AG08396 (cell line): ENCODE measurements at regions not wholly inside any gene's neighbourhood (a gene's known extent, or its start where the extent isn't known, plus 50 kb on each side); places are given as distances from the start of the nearest gene placed in this dataset.
A peak's percentile ranks its signal among the peaks of the same experiment; 100 is the strongest.
"Not testable (repeated sequence)": the region's sequence is repeated elsewhere in the genome, so short reads cannot be mapped to it uniquely, and the experiment has no call there.

Source experiments
- DNase-seq: peaks from one replicate; pipeline ENCODE4 v3.0.0; 2012; ENCODE audit warnings: low spot score, mixed read lengths

DNA sequence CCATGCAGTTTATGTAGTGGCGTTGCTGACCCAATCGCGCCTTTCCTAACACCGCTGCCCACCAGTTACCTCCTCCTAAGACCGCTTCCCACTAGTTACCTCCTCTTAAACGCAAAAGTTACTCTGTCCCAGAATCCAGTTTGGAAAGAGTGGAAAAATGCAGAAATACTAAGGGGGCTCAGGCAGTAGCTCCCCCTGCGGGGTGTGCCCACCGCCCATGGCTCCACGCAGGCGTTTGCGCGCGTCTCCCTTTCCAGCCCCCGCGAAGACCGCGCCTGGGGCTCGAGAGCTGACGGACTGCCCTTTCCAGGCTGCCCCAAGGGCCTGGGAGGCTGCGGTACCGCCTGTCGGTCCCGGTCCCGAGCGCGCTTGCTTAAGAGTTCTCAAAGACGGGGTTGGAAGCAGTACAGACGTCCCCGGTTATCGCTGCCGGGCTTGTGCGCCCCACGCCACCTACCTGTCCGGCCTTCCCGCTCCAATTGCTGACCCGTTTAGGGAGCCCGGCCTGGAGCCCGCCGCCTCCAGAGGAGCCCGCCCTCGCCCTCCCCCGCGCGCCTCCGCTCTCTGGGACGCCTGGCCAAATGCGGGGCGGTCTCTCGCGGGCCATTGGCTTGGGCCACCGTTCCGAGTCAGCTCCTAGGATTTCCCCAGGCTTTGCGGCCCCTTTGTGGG, 414.1 kb upstream of the ESRRG start:
- no peak for DNase-seq

DNA sequence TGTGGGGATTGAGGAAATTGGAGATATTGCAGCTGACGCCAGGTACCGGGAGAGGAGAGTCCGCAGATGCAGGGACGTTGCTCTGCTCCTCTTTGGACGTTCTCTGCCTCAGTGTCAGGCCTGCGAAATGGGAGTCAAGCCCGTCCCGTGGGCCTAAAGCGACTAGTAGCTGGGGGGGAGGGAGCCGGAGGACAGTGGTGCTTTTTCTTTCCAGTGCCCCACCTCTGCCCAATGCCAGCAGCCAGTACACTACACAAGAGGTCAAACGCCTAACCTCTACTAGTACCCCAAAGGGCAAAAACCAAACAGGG, 413.6 kb upstream of the ESRRG start:
- DNase-seq, result no peak

DNA sequence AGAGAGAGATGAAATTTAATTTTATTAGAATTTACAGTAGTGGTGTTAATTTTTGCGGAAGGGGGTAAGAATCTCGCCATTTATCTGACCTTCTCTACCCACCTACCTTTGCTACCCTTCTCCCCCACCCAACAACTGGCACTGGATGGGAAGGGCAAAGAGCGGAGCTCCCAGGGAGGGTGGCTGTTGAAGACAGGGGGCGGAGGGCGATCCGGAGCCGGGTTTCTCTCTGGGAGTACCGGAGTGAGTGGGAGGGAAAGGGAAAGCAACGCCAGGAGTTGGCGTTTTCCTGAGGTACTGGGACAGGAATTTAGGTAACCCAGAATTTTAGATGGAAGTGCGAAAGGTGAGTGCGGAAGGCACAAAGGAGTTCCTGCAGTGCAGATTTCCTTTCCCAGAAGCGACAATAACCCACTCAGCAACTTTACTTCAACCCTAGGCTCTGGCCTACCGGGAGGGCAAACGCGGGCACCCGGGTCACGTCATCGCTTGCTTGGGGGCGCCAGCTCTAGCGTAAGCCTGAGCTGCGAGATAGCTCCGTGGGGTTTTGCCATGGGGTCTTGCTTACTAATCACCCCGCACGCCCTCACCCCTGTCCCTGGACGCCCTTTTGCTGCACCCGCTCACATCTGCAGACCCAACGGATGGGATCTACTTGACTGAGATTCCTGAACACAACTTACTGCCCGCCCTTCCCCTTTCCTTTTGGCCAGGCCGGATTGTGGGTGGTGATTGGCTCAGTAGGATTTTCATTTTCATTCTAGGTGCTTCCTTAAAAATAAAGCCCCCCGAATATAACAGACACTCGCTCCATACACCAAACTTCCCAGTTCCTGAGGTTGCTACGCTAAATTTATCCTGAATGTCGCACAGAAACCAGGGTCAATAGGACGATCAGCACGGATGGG, 413.0 kb upstream of the ESRRG start:
- no peak for DNase-seq

DNA sequence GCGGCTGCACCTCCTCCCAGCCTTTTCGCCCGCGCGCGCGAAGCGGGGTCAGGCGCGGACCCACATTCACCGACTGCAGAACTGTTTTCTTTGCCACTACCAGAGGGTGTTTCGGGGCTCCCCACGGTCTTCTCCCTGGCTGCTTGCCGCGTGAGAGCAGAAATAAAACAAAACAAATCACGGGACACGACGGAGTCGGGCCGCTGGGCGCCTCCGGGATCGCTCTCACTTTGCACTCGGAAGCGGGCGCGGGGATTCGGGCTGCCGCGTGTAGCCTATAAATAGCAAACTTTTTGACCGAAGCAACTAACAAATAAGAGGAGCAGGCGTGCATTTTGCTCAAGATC, 412.3 kb upstream of the ESRRG start:
- peak; percentile 40 for DNase-seq

DNA sequence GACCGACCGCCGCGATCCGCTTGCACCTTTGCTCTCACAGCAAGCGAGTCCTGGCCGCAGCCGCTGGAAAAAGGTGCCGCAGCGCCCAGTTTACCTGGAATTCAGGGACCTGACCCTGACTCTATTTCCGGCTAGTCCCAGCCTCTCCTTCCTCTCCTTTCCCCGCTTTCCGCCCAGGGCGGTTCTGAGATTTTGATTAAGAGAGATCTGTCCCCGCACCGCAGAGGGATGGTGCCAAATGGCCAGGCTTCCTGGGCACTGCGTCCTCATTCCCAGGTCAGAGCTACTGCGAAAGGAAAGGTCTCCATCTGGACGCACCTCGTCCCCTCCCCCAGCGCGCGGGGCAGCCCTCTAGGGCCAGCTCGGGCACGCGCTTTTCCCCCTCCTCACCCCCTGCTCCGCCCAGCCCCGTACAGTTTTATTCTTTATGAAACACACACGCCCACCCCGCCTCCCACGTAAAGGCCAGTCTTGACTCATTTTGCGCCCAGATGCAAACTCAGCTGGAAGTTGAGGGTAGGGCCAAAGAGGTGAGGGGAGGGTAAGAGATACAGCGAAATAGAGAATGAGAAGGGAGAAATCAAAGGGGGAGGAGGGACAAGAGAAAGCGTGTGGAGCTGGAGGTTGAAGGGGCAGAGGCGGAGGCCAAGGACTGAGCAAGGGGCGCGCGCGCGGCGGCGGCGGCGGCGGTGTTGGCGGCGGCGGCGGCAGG, 411.8 kb upstream of the ESRRG start:
- peak; percentile 15 for DNase-seq

DNA sequence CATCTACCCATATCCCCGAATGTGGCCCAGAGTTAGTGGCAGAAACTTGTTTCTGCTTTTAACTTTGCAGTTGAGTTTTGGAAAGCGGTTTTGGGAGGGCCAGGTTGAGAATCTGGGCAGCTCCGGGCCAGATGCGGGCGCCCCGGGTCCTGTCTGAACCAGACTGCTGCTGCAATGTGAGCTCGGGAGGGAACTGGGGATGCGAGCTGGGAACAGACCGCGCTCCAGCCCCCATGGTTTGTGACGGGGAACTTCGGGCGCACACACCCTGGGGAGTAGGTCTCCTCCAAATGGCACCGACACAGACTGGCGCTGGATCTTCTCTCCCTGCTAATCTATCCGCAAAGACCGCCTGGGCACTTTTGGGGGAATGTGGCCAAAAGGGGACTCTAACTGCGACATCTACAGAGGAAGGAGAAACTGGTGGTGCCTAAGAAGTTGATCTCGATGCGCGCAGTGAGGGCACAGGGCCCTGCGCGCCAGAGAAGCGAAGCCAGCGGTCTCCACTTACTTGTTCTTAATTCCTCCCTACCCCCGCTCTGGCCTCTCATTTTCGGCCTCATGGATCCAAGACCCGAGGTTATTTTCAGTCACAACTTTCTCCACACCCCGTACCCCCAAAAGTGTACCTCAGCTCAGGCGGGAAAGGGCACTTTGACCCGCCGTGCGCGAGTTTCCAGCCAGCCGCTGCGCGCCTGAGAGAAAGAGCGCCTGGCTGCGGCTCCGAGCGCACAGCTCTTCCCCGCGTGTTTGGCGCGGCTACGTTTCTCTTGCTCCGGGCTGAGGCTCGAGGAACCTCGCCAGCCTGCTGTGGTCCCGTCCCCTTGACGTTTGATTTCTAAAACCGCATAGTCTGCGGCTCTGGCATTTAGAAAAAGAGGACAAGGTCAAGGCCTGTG, 411.0 kb upstream of the ESRRG start:
- DNase-seq, result no peak

DNA sequence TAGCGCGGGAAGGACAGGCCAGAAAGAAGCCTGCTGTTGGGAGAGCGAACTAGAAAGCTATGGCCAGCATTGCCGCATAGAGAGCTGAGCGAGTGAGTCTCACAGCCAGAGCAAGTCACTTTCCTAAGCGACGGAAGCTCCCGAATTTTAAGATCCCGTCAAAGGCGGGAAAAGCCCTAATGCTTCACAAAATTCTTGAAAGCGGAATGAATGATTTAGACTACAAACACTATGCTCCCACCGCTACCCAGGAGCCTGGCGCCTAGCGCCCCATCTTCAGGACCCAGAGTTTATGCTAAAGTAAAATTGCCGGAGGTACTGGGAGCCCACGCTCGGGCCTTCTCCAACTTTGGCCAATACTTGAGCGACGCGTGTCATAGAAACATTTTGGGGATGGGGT, 409.9 kb upstream of the ESRRG start:
- DNase-seq, result no peak

DNA sequence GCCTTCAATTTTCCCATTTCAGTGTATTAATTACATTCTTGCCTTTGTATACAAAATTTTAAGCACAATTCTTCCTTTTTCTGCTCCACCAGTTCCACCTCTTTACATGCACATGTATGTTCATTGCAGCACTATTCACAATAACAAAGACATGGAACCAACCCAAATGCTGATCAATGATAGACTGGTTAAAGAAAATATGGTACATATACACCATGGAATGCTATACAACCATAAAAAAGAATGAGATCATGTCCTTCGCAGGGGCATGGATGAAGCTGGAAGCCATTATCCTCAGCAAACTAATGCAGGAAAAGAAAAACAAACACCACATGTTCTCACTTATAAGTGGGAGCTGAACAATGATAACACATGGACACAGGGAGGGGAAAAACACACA, 400.1 kb upstream of the ESRRG start:
- not testable (repeated sequence) for DNase-seq

DNA sequence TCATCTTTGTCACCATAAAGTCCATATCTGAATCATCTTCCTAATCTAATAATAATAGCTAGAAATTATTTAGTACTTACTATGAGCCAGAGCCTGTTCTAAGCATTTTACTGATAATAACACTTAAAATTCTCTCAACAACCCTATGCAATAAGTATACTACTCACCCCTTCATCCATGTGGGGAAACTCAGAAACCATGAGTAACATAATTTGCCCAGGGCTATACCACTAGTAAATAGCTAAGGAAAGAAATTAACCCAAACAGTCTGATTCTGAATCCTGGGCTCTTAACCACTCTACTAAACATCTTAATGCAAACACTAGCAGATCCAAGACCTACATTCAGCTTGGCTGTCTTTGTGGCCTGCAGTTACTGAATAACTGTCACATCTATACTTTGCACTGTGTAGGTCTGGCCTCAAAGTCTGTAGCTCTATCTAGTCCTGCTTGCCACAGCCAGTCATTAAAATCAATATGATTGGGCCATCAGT, 394.8 kb upstream of the ESRRG start:
- DNase-seq, result no peak

DNA sequence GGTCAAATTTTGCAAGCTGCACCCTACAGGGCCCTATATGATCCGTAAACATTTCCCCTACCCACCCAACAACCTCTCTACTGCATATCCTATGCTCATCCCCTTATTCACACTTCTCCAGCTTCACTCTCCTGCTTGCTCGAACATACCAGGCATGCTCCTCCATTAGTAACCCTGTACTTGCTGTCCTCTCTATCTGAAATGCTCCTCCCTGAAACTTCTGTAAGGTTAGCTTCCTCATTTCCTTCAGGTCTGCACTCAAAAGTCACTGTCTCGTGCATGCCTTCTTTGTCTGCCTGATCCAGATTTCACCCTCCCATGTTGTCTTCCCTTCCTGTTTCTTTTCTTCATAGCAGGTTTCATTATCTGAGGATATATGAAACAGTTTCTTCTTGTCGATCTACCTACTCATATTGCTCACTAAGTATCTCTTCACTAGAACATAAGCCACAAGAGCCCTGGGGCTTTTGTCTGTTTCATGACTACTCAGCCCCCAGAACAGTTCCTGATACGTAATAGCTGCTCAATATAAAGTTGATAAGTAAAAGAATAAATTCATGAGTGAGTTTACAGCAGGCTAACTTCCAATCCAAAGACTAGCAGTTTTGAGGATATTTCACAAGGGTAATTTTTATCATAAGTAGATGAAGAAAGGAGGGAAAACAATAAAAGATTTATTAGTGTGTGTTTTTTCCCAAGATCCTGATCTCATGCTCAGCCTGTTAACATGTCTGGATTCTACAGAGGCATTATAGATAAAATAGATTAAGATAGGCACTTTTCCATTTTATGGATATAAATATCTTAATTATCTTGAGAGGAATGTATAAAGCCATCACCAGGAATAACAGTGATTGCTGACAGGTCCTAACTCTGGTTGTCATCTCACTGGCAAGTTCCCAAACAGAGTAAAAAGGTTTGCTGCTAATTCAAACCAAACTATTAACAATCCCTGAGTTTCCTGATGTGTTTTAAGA, 392.5 kb upstream of the ESRRG start:
- DNase-seq, result no peak

DNA sequence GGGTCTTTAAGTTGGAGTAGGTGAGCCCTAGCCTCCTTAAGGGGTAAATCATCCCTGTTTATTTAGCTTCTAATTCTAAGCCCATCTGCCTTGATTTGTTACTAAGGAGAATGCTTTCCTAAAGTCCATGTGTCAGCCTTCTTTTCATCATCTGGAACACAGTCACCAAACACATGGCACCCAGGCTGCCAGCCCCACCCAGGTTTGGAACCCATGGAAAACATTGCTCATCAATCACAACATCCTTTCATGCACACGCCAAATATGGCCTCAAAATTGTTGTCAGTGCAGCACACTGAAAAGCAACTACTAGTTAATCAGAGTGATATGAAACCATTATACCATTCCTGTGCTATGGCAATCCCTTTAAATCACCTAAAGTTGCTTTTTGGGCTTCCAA, 386.7 kb upstream of the ESRRG start:
- no peak for DNase-seq

DNA sequence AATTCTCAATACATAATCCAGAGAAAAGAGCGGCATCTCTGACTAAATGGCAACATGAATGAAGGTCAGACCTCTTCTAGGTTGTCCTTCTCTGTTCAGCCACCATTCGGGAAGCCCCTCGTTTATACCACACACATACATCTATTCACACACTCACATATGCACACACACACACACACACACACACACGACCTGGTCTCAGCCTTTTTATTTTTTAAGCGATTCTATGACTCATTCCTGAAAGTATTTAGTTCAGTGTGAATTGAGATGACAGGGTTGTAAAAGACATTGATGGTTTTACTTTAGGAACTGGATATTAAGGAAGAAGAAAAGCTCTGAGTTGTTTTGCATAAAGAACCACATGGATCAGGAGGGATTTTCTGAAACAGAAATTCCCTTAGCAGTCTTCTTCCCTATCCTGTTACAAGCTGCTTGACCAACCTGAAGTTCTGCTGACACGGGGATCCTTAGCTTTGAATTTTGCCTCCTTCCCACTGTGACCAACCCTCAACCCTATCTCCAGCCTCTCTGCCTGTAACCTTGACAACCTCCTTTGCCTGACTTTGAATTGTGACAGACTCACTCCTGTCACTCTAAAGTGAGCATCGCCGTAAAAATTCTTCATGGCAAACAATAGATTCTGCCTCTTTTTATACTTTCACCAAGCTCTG, 383.1 kb upstream of the ESRRG start:
- no peak for DNase-seq

DNA sequence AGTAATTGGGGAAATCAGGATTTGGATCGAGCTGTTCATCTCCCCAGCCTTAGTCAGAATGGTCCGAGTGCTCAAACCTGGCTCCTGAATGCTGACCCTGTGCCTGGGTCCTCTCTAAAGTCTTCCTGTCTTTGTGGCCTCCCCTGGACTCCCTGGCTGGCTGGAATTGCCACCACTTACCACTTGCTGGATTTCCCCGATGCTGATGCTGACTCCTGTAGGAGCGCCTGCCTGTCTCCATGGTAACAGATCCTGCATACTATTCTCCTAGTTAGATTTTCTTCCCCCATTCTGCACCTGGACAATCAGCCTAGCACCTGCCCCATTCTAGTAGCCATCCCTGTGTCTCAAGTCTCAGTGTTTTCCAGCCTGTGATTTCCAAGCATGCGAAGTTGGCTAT, 382.2 kb upstream of the ESRRG start:
- DNase-seq, result no peak

DNA sequence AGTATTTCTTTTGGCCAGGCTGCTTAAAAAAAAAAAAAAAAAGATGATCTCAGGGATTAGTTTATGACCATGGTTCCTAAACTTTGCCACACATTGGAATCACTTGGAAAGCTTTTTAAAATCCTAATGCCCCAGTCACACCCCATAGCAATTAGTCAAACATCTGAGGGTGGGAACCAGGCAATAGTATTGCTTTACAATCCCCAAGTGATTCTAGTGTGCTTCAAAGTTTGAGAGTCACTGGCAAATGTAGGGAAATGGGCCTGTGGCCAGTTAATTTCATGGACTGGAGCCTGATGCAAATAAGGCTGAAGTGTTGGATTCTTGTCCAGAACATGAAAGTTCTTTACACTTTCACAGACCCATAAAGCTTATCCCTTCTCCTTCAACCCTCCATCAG, 374.6 kb upstream of the ESRRG start:
- DNase-seq, result no peak

DNA sequence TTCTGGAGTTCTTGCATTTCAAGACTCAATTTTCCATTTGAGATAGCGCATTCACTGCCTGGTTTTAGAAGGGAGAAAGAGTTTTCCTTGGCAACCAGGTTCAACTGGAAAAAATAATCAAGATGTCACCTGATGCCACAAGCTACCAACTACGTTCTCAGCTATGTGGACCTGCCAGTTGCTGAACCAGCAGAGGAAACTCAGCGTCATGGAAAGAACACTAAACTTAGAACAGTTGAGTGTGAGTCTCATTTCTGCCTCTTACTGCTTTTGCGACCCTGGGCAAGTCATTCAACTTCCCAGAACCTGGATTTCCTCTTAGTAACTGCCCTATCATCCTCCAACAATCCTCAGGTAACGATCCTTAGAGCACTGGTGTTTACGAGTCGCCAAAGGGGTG, 373.0 kb upstream of the ESRRG start:
- DNase-seq, result no peak

DNA sequence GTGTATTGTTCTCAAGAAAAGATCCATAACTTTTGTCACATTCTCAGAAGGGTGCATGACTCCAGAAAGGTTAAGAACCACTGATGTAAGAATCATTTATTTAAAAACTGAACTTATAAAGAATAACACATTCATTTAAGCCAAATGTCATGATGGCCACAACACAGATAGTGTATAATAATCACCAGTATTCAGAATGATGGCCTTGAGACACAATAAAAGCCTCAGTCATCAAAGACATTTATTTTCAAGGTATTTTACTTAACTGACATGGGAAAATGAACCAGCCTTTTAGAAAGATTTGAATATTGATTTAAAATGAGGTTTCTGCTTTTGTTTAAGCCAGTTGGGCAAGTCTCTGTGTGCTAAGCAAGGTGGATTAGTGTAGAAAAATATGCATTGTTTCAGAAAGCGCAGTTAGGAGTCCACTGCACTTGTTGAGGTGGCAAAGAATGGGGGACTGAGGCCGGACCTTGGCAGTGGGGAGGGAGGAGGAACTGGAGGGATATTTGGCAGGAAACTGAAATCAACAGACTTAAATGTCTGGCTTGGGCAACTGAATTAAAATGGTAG, 371.9 kb upstream of the ESRRG start:
- no peak for DNase-seq

DNA sequence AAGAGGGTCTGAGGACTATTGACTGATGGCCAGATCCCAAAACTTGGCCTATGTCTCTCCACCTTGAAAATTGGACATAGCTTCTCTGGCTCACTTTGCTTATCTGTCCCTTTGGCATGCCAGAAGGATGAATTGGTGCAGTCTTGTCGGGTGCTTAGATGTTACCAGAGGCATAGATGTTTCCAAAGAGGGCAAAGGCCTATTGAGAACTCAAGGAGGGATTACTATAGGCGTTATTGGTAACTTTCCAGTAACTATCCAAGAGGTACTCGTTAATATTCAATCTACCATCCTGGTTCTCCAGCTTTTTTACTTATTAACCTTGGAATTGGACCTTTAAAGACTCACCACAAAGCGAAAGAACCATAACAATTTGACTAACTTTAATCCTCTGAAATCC, 368.3 kb upstream of the ESRRG start:
- no peak for DNase-seq

DNA sequence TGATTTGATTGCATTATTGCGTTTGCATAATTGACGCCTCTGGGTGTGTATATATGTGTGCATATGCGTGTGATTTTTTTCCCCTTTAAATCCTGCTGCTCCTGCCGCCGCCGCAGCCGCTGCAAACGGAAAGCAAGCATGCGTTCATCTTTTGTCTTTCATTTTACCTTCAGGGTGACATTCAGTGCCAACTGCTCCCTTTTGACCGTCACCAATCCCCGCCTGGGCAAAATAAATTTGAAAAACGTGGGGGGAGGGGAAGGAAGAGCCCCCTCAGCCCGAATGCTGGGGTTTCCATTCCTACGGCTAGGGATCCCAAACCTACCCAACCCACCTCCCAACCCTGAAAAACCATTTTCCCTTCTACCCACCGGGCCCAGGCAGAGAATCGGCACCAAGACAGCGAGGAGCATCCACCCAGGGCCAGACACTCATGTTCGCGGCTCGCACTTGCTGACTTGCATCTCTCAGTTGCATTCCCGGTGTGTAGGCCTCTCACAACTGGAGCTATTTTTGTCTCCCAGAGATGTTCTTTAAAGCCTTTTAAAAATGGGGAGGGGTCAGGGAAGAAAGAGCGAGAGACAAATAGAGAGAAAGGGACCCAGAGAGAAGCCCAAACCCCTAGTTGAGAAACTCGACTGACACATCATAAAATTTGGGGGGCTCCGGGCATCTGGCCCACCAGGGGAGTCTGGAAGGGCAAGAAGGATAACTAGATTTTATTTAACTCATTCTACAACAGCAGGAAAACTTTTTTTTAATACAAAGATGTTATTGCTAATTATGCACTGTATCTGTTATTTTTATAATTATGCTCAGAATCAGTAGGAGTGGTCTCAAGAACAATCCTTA, 367.1 kb upstream of the ESRRG start:
- no peak for DNase-seq
